H9 (cell line): ENCODE measurements at regions not wholly inside any gene's neighbourhood (a gene's known extent, or its start where the extent isn't known, plus 50 kb on each side); places are given as distances from the start of the nearest gene placed in this dataset.

Source experiments
- DNase-seq: peaks from one replicate; pipeline ENCODE4 v3.0.0-alpha.2; 2017
- H2AFZ ChIP-seq: one replicate; pipeline ENCODE4 v1.6.1; 2013; ENCODE audit warnings: mild to moderate bottlenecking, low read length, control low read depth, moderate library complexity
- H2AK5ac ChIP-seq: 2 replicates; pipeline ENCODE4 v1.6.1; 2013; ENCODE audit warnings: low read length, control low read depth, mixed read lengths; ENCODE audit not compliant: insufficient read length
- H2BK120ac ChIP-seq: one replicate; pipeline ENCODE4 v1.6.1; 2013; ENCODE audit warnings: low read depth, mild to moderate bottlenecking, low read length, control low read depth, inconsistent platforms; ENCODE audit not compliant: poor library complexity, severe bottlenecking
- H2BK12ac ChIP-seq: 2 replicates; pipeline ENCODE4 v1.6.1; 2013; ENCODE audit warnings: low read length, control low read depth, mixed read lengths, low read depth; ENCODE audit not compliant: insufficient read length
- H2BK15ac ChIP-seq: 2 replicates; pipeline ENCODE4 v1.6.1; 2013; ENCODE audit warnings: low read depth, low read length, control low read depth
- H2BK20ac ChIP-seq: one replicate; pipeline ENCODE4 v1.6.1; 2013; ENCODE audit warnings: low read depth, mild to moderate bottlenecking, low read length, control low read depth, inconsistent platforms; ENCODE audit not compliant: poor library complexity, severe bottlenecking
- H2BK5ac ChIP-seq: 2 replicates; pipeline ENCODE4 v1.6.1; 2013; ENCODE audit warnings: low read length, control low read depth, mixed read lengths; ENCODE audit not compliant: insufficient read length
- H3K14ac ChIP-seq: 2 replicates; pipeline ENCODE4 v1.6.1; 2013; ENCODE audit warnings: low read length, control low read depth; ENCODE audit not compliant: insufficient read depth
- H3K18ac ChIP-seq: 2 replicates; pipeline ENCODE4 v1.6.1; 2013; ENCODE audit warnings: low read depth, mild to moderate bottlenecking, mixed read lengths, low read length, control low read depth; ENCODE audit not compliant: insufficient read length
- H3K23ac ChIP-seq: 2 replicates; pipeline ENCODE4 v1.6.1; 2013; ENCODE audit warnings: low read length, control low read depth, mixed read lengths, low read depth; ENCODE audit not compliant: insufficient read length
- H3K23me2 ChIP-seq: 2 replicates; pipeline ENCODE4 v1.6.1; 2013; ENCODE audit warnings: low read depth, mild to moderate bottlenecking, mixed read lengths, low read length, control low read depth; ENCODE audit not compliant: insufficient read length, poor library complexity, severe bottlenecking
- H3K27ac ChIP-seq: 2 replicates; pipeline ENCODE4 v1.5.1; 2013; ENCODE audit warnings: low read length, control low read depth, mixed read lengths, low read depth; ENCODE audit not compliant: insufficient read length
- H3K27me3 ChIP-seq: 2 replicates; pipeline ENCODE4 v1.6.1; 2013; ENCODE audit warnings: low read length, control low read depth, inconsistent platforms; ENCODE audit not compliant: insufficient read depth
- H3K4ac ChIP-seq: 2 replicates; pipeline ENCODE4 v1.6.1; 2013; ENCODE audit warnings: low read depth, mild to moderate bottlenecking, control low read depth, inconsistent platforms, low read length, moderate library complexity
- H3K4me1 ChIP-seq: 2 replicates; pipeline ENCODE4 v1.6.1; 2013; ENCODE audit warnings: low read length, control low read depth, inconsistent platforms; ENCODE audit not compliant: insufficient read depth
- H3K4me2 ChIP-seq: 2 replicates; pipeline ENCODE4 v1.6.1; 2013; ENCODE audit warnings: low read length, control low read depth, mixed read lengths; ENCODE audit not compliant: insufficient read length, insufficient read depth
- H3K56ac ChIP-seq: 2 replicates; pipeline ENCODE4 v1.6.1; 2013; ENCODE audit warnings: low read depth, mild to moderate bottlenecking, mixed read lengths, low read length, control low read depth; ENCODE audit not compliant: insufficient read length
- H3K79me1 ChIP-seq: 2 replicates; pipeline ENCODE4 v1.6.1; 2013; ENCODE audit warnings: low read depth, mild to moderate bottlenecking, moderate library complexity, low read length, control low read depth, inconsistent platforms; ENCODE audit not compliant: insufficient read depth, poor library complexity, severe bottlenecking
- H3K79me2 ChIP-seq: 2 replicates; pipeline ENCODE4 v1.6.1; 2013; ENCODE audit warnings: low read length, control low read depth, inconsistent platforms; ENCODE audit not compliant: insufficient read depth
- H3K9ac ChIP-seq: 2 replicates; pipeline ENCODE4 v1.6.1; 2013; ENCODE audit warnings: low read length, control low read depth, mixed read lengths; ENCODE audit not compliant: insufficient read length; ENCODE audit errors: extremely low read depth
- H3K9me3 ChIP-seq: one replicate; pipeline ENCODE4 v1.6.1; 2013; ENCODE audit warnings: low read depth, low read length, inconsistent platforms; ENCODE audit not compliant: control insufficient read depth
- H3T11ph ChIP-seq: one replicate; pipeline ENCODE4 v1.6.1; 2013; ENCODE audit warnings: mild to moderate bottlenecking, low read length, control low read depth, inconsistent platforms
- H4K20me1 ChIP-seq: one replicate; pipeline ENCODE4 v1.6.1; 2013; ENCODE audit not compliant: control insufficient read depth, insufficient read length, insufficient read depth
- H4K5ac ChIP-seq: 2 replicates; pipeline ENCODE4 v1.6.1; 2013; ENCODE audit warnings: low read depth, mild to moderate bottlenecking, mixed read lengths, low read length, control low read depth; ENCODE audit not compliant: insufficient read length
- H4K8ac ChIP-seq: replicated peaks from 2 replicates; pipeline ENCODE4 v1.6.1; 2013; ENCODE audit warnings: low read length, control low read depth, mixed read lengths, low read depth; ENCODE audit not compliant: insufficient read length
- H4K91ac ChIP-seq: 2 replicates; pipeline ENCODE4 v1.6.1; 2013; ENCODE audit warnings: low read depth, mild to moderate bottlenecking, moderate library complexity, mixed read lengths, low read length, control low read depth; ENCODE audit not compliant: insufficient read length
- H3K27ac Mint-ChIP-seq, 3 experiments: 2 replicates in 2 of 3; 3 replicates in 1 of 3; pipeline ENCODE4 v1.8.0; 2020 to 2021; ENCODE audit warnings: mixed read lengths in 3 of 3, mild to moderate bottlenecking in 1 of 3, moderate library complexity in 1 of 3
- H3K27me3 Mint-ChIP-seq: 2 replicates; pipeline ENCODE4 v1.8.0; 2021; ENCODE audit warnings: low read depth, mild to moderate bottlenecking, moderate library complexity, mixed read lengths
- H3K36me3 Mint-ChIP-seq, 3 experiments: 2 replicates in 2 of 3; 3 replicates in 1 of 3; pipeline ENCODE4 v1.8.0; 2020 to 2021; ENCODE audit warnings: low read depth in 3 of 3, mixed read lengths in 3 of 3; ENCODE audit not compliant: insufficient read depth in 1 of 3
- H3K4me1 Mint-ChIP-seq, 2 experiments: 2 replicates each; pipeline ENCODE4 v1.8.0; 2020; ENCODE audit warnings: mixed read lengths in 2 of 2
- H3K4me3 Mint-ChIP-seq, 2 experiments: 2 replicates in 1 of 2; 3 replicates in 1 of 2; pipeline ENCODE4 v1.8.0; 2020 to 2021; ENCODE audit warnings: mild to moderate bottlenecking in 2 of 2, mixed read lengths in 2 of 2, moderate library complexity in 1 of 2
- H3K9me3 Mint-ChIP-seq, 2 experiments: 2 replicates in 1 of 2; 3 replicates in 1 of 2; pipeline ENCODE4 v1.8.0; 2020; ENCODE audit warnings: mild to moderate bottlenecking in 2 of 2, mixed read lengths in 2 of 2, moderate library complexity in 1 of 2
- WGBS: extraction: QIAGEN DNeasy Blood & Tissue Kit; methylation state at CpG from one replicate; pipeline ENCODE4 v1.1.7; 2013; ENCODE audit warnings: missing lambda C conversion rate, low lambda C conversion rate, mixed read lengths; ENCODE audit not compliant: insufficient read length; ENCODE audit errors: extremely low coverage; 5-methylcytosine and 5-hydroxymethylcytosine counted together
- TF ChIP-seq, protein P1 (sequence below): fragments of 200-600 bp; sonication (generic); conservative IDR thresholded peaks from 3 replicates; pipeline ENCODE4 v1.8.0; 2021; ENCODE audit warnings: antibody characterized with exemption, mild to moderate bottlenecking

DNA sequence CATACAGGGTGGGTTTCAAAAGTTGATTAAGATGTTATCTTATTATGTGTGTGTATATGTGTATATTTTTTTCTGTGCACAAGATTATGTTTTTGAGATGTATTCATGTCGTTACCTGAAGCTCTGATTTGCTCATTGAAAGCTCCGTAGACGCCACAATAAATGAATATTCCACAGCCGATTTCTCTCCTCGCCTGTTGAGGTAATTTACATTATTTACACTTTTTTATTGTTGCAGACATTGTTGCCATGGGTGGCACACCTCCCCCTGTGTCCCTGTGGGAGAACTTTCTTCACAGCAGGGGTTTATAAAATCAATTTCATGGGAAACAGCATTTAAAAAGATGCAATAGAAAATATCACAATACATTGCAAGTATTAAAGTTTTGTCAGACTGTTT lies 100.6 kb downstream of the GLI2 start:
- H3K56ac ChIP-seq: no peak overlapping the region
- no peaks in the 10 kb centered on the region; a peak in 2 of 5 replicates for H3K9me3 Mint-ChIP-seq
- no peak overlapping the region for H2AFZ ChIP-seq
- no peak overlapping the region for H2BK15ac ChIP-seq
- H3K23me2 ChIP-seq: no peaks in the 10 kb centered on the region
- H3K9ac ChIP-seq: no peak overlapping the region
- H3K14ac ChIP-seq: no peak overlapping the region
- H2AK5ac ChIP-seq: no peak overlapping the region
- no peak overlapping the region for H4K5ac ChIP-seq
- no peak overlapping the region for H2BK120ac ChIP-seq
- DNase-seq: no peak
- H3K4ac ChIP-seq: no peak overlapping the region
- no peaks in the 10 kb centered on the region for H3K9me3 ChIP-seq
- peaks cover 29 to 38% of the 10 kb centered on the region in 2 experiments for H3K4me1 Mint-ChIP-seq
- H4K8ac ChIP-seq: no peak overlapping the region
- peaks cover 5% of the 10 kb centered on the region; the same call in 1 of the 2 replicates for H3K4me1 ChIP-seq
- no peaks in the 10 kb centered on the region; the same call in 1 of the 2 replicates for H3K27me3 Mint-ChIP-seq
- H3T11ph ChIP-seq: no peak overlapping the region
- H3K79me1 ChIP-seq: peaks cover 7% of the 10 kb centered on the region
- 0 out of 7 replicates have a peak overlapping the region, but pooled peaks of 1 of the 3 experiments have one; percentile 9 for H3K27ac Mint-ChIP-seq
- no peaks in the 10 kb centered on the region; the same call in 1 of the 2 replicates for H3K79me2 ChIP-seq
- no peak overlapping the region for H3K23ac ChIP-seq
- H3K4me2 ChIP-seq: no peak overlapping the region
- no peak overlapping the region for H3K18ac ChIP-seq
- TF ChIP-seq, protein P1, sequence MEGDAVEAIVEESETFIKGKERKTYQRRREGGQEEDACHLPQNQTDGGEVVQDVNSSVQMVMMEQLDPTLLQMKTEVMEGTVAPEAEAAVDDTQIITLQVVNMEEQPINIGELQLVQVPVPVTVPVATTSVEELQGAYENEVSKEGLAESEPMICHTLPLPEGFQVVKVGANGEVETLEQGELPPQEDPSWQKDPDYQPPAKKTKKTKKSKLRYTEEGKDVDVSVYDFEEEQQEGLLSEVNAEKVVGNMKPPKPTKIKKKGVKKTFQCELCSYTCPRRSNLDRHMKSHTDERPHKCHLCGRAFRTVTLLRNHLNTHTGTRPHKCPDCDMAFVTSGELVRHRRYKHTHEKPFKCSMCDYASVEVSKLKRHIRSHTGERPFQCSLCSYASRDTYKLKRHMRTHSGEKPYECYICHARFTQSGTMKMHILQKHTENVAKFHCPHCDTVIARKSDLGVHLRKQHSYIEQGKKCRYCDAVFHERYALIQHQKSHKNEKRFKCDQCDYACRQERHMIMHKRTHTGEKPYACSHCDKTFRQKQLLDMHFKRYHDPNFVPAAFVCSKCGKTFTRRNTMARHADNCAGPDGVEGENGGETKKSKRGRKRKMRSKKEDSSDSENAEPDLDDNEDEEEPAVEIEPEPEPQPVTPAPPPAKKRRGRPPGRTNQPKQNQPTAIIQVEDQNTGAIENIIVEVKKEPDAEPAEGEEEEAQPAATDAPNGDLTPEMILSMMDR: no peak
- WGBS: no CpG with 5 or more reads among the region's 5 CpGs
- H2BK20ac ChIP-seq: no peak overlapping the region
- H3K27ac ChIP-seq: no peak overlapping the region
- H3K36me3 Mint-ChIP-seq: peaks cover 15 to 25% (median 16%) of the 10 kb centered on the region in 3 experiments; a peak in 6 of 7 replicates
- H2BK12ac ChIP-seq: no peak overlapping the region
- no peak overlapping the region for H4K91ac ChIP-seq
- H2BK5ac ChIP-seq: no peak overlapping the region
- H3K4me3 Mint-ChIP-seq: no peak overlapping the region
- H4K20me1 ChIP-seq: no peaks in the 10 kb centered on the region
- no peaks in the 10 kb centered on the region for H3K27me3 ChIP-seq
